ENCODE measurements at regions not wholly inside any gene's neighbourhood (a gene's known extent, or its start where the extent isn't known, plus 50 kb on each side); places are given as distances from the start of the nearest gene placed in this dataset.

GRCh38 chr16:26993511-26993910, 73.2 kb upstream of the C16orf82 start:
- no peak for DNase-seq

- no peak for DNase-seq
Measured at GRCh38 chr16:26993963-26994362, 72.8 kb upstream of the C16orf82 start.

GRCh38 chr16:26995522-26995921, 71.2 kb upstream of the C16orf82 start:
- DNase-seq: no peak

- no peak for DNase-seq
Measured at GRCh38 chr16:27005386-27005785, 61.3 kb upstream of the C16orf82 start.
